Fibroblast of lung (primary cell): ENCODE measurements at regions not wholly inside any gene's neighbourhood (a gene's known extent, or its start where the extent isn't known, plus 50 kb on each side); places are given as distances from the start of the nearest gene placed in this dataset.

Experiments used
- EZH2 ChIP-seq: IDR thresholded peaks from 2 replicates; pipeline ENCODE4 v1.5.1; 2012; ENCODE audit warnings: low read length, control low read depth, mild to moderate bottlenecking; ENCODE audit errors: missing control alignments
- TF ChIP-seq, protein P1 (sequence below), 2 donors: IDR thresholded peaks in 1 of 2; conservative IDR thresholded peaks in 1 of 2; 1 replicate in 1 of 2; 2 replicates in 1 of 2; pipeline ENCODE4 v1.5.1; 2011 to 2012; ENCODE audit warnings: low read length in 2 of 2, control low read depth in 1 of 2, inconsistent platforms in 1 of 2, low read depth in 1 of 2, mild to moderate bottlenecking in 1 of 2

- TF ChIP-seq, protein P1, sequence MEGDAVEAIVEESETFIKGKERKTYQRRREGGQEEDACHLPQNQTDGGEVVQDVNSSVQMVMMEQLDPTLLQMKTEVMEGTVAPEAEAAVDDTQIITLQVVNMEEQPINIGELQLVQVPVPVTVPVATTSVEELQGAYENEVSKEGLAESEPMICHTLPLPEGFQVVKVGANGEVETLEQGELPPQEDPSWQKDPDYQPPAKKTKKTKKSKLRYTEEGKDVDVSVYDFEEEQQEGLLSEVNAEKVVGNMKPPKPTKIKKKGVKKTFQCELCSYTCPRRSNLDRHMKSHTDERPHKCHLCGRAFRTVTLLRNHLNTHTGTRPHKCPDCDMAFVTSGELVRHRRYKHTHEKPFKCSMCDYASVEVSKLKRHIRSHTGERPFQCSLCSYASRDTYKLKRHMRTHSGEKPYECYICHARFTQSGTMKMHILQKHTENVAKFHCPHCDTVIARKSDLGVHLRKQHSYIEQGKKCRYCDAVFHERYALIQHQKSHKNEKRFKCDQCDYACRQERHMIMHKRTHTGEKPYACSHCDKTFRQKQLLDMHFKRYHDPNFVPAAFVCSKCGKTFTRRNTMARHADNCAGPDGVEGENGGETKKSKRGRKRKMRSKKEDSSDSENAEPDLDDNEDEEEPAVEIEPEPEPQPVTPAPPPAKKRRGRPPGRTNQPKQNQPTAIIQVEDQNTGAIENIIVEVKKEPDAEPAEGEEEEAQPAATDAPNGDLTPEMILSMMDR (conservative IDR thresholded peaks at IDR 0.05 in 1 of 2, IDR thresholded peaks at IDR 0.05 in 1 of 2; ENCODE audit: low read depth in 1 of 2, low read length in 2 of 2), result no peak
- no peak for TF ChIP-seq EZH2
These were observed 481.6 kb upstream of the HS3ST5 start for GRCh38 chr6:114824409-114824808.
